ENCODE measurements at regions not wholly inside any gene's neighbourhood (a gene's known extent, or its start where the extent isn't known, plus 50 kb on each side); places are given as distances from the start of the nearest gene placed in this dataset.

DNA sequence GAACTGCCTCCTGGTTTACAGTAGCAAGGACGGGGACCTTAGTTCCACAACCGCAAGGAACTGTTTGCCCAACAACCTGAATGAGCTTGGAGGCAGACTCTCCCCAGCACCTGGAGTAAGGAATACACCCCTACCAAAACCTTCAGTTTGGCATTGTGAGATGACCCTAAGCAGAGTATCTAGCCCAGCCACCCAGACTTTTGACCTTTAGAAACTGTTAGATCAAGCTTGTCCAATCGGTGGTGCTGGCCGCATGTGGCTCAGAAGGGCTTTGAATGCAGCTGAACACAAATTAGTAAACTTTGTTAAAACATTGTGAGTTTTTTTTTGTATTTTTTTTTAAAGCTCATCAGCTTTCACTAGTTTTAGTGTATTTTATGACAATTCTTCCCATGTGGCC lies 86.9 kb upstream of the C9orf72 start:
- Histone ChIP-seq H2AFZ (ENCODE audit: low read depth, low read length) (no peak overlapping the region), H3K27ac (ENCODE audit: extremely low read depth, low read depth, low read length) (no peak overlapping the region), H3K9ac (ENCODE audit: insufficient read depth in 1 of 2, low read depth in 2 of 2, low read length in 2 of 2) (no peak overlapping the region), H3K4me1 (replicated peaks in 1 of 2; ENCODE audit: control insufficient read depth in 2 of 2, insufficient read depth in 2 of 2, low read length in 2 of 2) (no peaks in the 10 kb centered on the region), H3K4me3 (no peak overlapping the region), H3K9me3 (replicated peaks; ENCODE audit: control insufficient read depth, insufficient read depth, low read depth, low read length) (no peaks in the 10 kb centered on the region), H3K4me2 (ENCODE audit: insufficient read depth, low read length) (no peak overlapping the region), H3K27me3 (ENCODE audit: control insufficient read depth in 2 of 2, insufficient read depth in 2 of 2, low read length in 2 of 2) (no peaks in the 10 kb centered on the region), H3K36me3 (ENCODE audit: control insufficient read depth, insufficient read depth, low read length) (no peaks in the 10 kb centered on the region), H3K79me2 (ENCODE audit: control insufficient read depth, insufficient read depth, low read length) (no peaks in the 10 kb centered on the region), H3K9me1 (ENCODE audit: control insufficient read depth, insufficient read depth, low read length) (no peaks in the 10 kb centered on the region), H4K20me1 (replicated peaks; ENCODE audit: control insufficient read depth, insufficient read depth, low read length) (no peaks in the 10 kb centered on the region)
- intact Hi-C loops (cut with micrococcal nuclease), result no loop called here
- ATAC-seq, result no peak
- no peak for FAIRE-seq
- no peak for DNase-seq (ENCODE audit: extremely low read depth in 1 of 4, low spot score in 3 of 4)
- WGBS (ENCODE audit: insufficient coverage, low coverage, missing lambda C conversion rate), result no CpG with 5 or more reads among the region's 4 CpGs
- in situ Hi-C loops (cut with MboI), result no loop called here
- BruUV-seq (replicated peaks), result no TSS peak
- POLR2A ChIA-PET, result no interaction called here
- CTCF ChIA-PET (ENCODE audit: low intra/inter-chr PET ratio), result no interaction called here
- TF ChIP-seq MAFK (IDR thresholded peaks at IDR 0.05; ENCODE audit: low read length), result no peak
- TF ChIP-seq, protein P1, sequence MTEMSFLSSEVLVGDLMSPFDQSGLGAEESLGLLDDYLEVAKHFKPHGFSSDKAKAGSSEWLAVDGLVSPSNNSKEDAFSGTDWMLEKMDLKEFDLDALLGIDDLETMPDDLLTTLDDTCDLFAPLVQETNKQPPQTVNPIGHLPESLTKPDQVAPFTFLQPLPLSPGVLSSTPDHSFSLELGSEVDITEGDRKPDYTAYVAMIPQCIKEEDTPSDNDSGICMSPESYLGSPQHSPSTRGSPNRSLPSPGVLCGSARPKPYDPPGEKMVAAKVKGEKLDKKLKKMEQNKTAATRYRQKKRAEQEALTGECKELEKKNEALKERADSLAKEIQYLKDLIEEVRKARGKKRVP (CRISPR knock-in tag; IDR thresholded peaks at IDR 0.05), result no peak
- TF ChIP-seq RAD51 (IDR thresholded peaks at IDR 0.05; ENCODE audit: borderline replicate concordance, low read depth), result no peak
- TF ChIP-seq ZBTB7A (IDR thresholded peaks at IDR 0.05; ENCODE audit: borderline replicate concordance, control insufficient read depth, low read depth, low read length), result no peak

DNA sequence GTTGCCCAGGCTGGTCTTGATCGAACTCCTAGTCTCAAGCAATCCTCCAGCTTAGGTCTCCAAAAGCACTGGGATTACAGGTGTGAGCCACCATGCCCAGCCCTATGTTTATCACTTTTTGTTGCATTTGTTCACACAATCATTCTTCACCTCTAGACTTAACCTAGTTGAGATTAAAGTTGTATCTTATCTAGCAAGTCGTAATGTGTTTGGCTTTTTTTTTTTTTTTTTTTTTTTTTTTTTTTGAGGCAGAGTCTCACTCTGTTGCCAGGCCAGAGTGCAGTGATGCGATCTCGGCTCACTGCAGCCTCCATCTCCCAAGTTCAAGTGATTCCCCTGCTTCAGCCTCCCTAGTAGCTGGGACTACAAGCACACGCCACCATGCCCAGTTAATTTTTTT lies 90.2 kb upstream of the C9orf72 start:
- no peak overlapping the region for H2AFZ ChIP-seq (ENCODE audit: low read depth, low read length)
- H3K9me3 ChIP-seq (replicated peaks; ENCODE audit: control insufficient read depth, insufficient read depth, low read depth, low read length), result no peaks in the 10 kb centered on the region
- no peaks in the 10 kb centered on the region for H3K79me2 ChIP-seq (ENCODE audit: control insufficient read depth, insufficient read depth, low read length)
- no peak overlapping the region for H3K9ac ChIP-seq (ENCODE audit: insufficient read depth in 1 of 2, low read depth in 2 of 2, low read length in 2 of 2)
- ChIA-PET CTCF (ENCODE audit: low intra/inter-chr PET ratio) (no interaction called here), POLR2A (no interaction called here)
- 0% methylated on average over 1 of the region's 5 CpGs for WGBS (ENCODE audit: insufficient coverage, low coverage, missing lambda C conversion rate)
- TF ChIP-seq CBX1 (IDR thresholded peaks at IDR 0.05; ENCODE audit: low read depth), result no peak
- TF ChIP-seq PHF21A (IDR thresholded peaks at IDR 0.05; ENCODE audit: borderline replicate concordance, low read depth), result no peak
- TF ChIP-seq ZNF445 (CRISPR knock-in tag; IDR thresholded peaks at IDR 0.05; ENCODE audit: low read depth), result no peak
- no peaks in the 10 kb centered on the region for H3K4me1 ChIP-seq (replicated peaks in 1 of 2; ENCODE audit: control insufficient read depth in 2 of 2, insufficient read depth in 2 of 2, low read length in 2 of 2)
- H3K4me3 ChIP-seq, result no peak overlapping the region
- no peaks in the 10 kb centered on the region for H3K9me1 ChIP-seq (ENCODE audit: control insufficient read depth, insufficient read depth, low read length)
- ATAC-seq (no peak), FAIRE-seq (no peak), DNase-seq (ENCODE audit: extremely low read depth in 1 of 4, low spot score in 3 of 4) (no peak)
- H4K20me1 ChIP-seq (replicated peaks; ENCODE audit: control insufficient read depth, insufficient read depth, low read length), result no peaks in the 10 kb centered on the region
- in situ Hi-C loops (cut with MboI) (no loop called here), intact Hi-C loops (cut with micrococcal nuclease) (no loop called here)
- no peak overlapping the region for H3K4me2 ChIP-seq (ENCODE audit: insufficient read depth, low read length)
- H3K36me3 ChIP-seq (ENCODE audit: control insufficient read depth, insufficient read depth, low read length), result no peaks in the 10 kb centered on the region
- BruUV-seq (replicated peaks), result no TSS peak
- no peak overlapping the region for H3K27ac ChIP-seq (ENCODE audit: extremely low read depth, low read depth, low read length)
- H3K27me3 ChIP-seq (ENCODE audit: control insufficient read depth in 2 of 2, insufficient read depth in 2 of 2, low read length in 2 of 2), result no peaks in the 10 kb centered on the region

Data from K562 (cell line).